ENCODE measurements at regions not wholly inside any gene's neighbourhood (a gene's known extent, or its start where the extent isn't known, plus 50 kb on each side); places are given as distances from the start of the nearest gene placed in this dataset.

GRCh38 chr15:88994286-88994685 lies 81.1 kb upstream of the MFGE8 start (continued):
- TF ChIP-seq ZFP3 (CRISPR knock-in tag; IDR thresholded peaks at IDR 0.05): no peak
- TF ChIP-seq ISL1 (CRISPR knock-in tag; IDR thresholded peaks at IDR 0.05): no peak
- TF ChIP-seq PPARA (CRISPR knock-in tag; IDR thresholded peaks at IDR 0.05; ENCODE audit: borderline replicate concordance): no peak

- peak; percentile 68 for ATAC-seq
- TF ChIP-seq OSR1 (CRISPR knock-in tag; IDR thresholded peaks at IDR 0.05) (no peak), ZFP3 (CRISPR knock-in tag; IDR thresholded peaks at IDR 0.05) (no peak), ISL1 (CRISPR knock-in tag; IDR thresholded peaks at IDR 0.05) (no peak), CSDC2 (CRISPR knock-in tag; IDR thresholded peaks at IDR 0.05) (no peak), RARB (CRISPR knock-in tag; IDR thresholded peaks at IDR 0.05) (no peak), ARNTL (CRISPR knock-in tag; IDR thresholded peaks at IDR 0.05; ENCODE audit: borderline replicate concordance, low read depth) (no peak), PPARA (CRISPR knock-in tag; IDR thresholded peaks at IDR 0.05; ENCODE audit: borderline replicate concordance) (no peak), POU6F1 (CRISPR knock-in tag; IDR thresholded peaks at IDR 0.05; ENCODE audit: borderline replicate concordance, low read depth) (no peak), ZC3H10 (CRISPR knock-in tag; IDR thresholded peaks at IDR 0.05) (no peak), ZNF8 (CRISPR knock-in tag; IDR thresholded peaks at IDR 0.05) (no peak), ZNF70 (CRISPR knock-in tag; IDR thresholded peaks at IDR 0.05) (no peak), TOX (CRISPR knock-in tag; IDR thresholded peaks at IDR 0.05; ENCODE audit: borderline replicate concordance) (no peak), PATZ1 (CRISPR knock-in tag; IDR thresholded peaks at IDR 0.05; ENCODE audit: borderline replicate concordance) (no peak)
Observed at GRCh38 chr15:88995449-88995848, 82.3 kb upstream of the MFGE8 start.

- ATAC-seq: no peak
- TF ChIP-seq SNAI2 (CRISPR knock-in tag; IDR thresholded peaks at IDR 0.05) (no peak), CSDC2 (CRISPR knock-in tag; IDR thresholded peaks at IDR 0.05) (no peak), CSRNP3 (CRISPR knock-in tag; IDR thresholded peaks at IDR 0.05) (no peak), OSR1 (CRISPR knock-in tag; IDR thresholded peaks at IDR 0.05) (no peak), TOX (CRISPR knock-in tag; IDR thresholded peaks at IDR 0.05; ENCODE audit: borderline replicate concordance) (no peak), TSHZ2 (CRISPR knock-in tag; IDR thresholded peaks at IDR 0.05) (no peak), ZNF565 (CRISPR knock-in tag; conservative IDR thresholded peaks at IDR 0.05; ENCODE audit: low read depth) (no peak), TCF4 (CRISPR knock-in tag; IDR thresholded peaks at IDR 0.05; ENCODE audit: borderline replicate concordance) (no peak), CREB5 (CRISPR knock-in tag; IDR thresholded peaks at IDR 0.05; ENCODE audit: low read depth) (no peak), ARNTL (CRISPR knock-in tag; IDR thresholded peaks at IDR 0.05; ENCODE audit: borderline replicate concordance, low read depth) (no peak), ZNF8 (CRISPR knock-in tag; IDR thresholded peaks at IDR 0.05) (no peak), GLIS3 (CRISPR knock-in tag; IDR thresholded peaks at IDR 0.05) (no peak)
Observed at GRCh38 chr15:88997531-88997930, 84.4 kb upstream of the MFGE8 start.
